ENCODE measurements at regions not wholly inside any gene's neighbourhood (a gene's known extent, or its start where the extent isn't known, plus 50 kb on each side); places are given as distances from the start of the nearest gene placed in this dataset.

GRCh38 chr14:22107753-22108152, 434.1 kb upstream of the OR4E1 start:
- TF ChIP-seq CTCF (IDR thresholded peaks at IDR 0.05) (no peak), EP300 (IDR thresholded peaks at IDR 0.05) (no peak), POLR2AphosphoS5 (IDR thresholded peaks at IDR 0.05) (no peak)
